Hepatic stellate cell (primary cell): ENCODE measurements at regions not wholly inside any gene's neighbourhood (a gene's known extent, or its start where the extent isn't known, plus 50 kb on each side); places are given as distances from the start of the nearest gene placed in this dataset.

ENCODE experiments used
- DNase-seq: peaks from one replicate; pipeline ENCODE4 v3.0.0; 2011; ENCODE audit warnings: low spot score

DNA sequence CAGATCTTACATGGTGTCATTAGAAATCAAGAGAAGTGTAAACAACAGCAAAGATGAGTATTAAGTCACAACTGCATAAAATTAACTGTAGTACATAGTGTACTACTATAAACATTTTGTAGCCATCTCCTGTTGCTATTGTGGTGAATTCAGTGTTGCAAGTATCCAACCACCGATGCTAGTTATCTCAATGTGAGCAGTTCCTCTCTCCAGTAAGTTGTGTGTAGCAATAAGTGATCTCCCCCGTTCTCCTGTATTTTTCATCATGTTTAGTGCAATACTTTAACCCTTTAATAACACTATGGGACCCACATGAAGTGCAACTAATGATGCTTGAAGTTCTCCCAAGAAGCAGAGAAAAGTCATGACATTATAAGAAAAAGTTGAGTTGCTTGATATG lies 264.7 kb upstream of the KCNH8 start:
- DNase-seq, result no peak

DNA sequence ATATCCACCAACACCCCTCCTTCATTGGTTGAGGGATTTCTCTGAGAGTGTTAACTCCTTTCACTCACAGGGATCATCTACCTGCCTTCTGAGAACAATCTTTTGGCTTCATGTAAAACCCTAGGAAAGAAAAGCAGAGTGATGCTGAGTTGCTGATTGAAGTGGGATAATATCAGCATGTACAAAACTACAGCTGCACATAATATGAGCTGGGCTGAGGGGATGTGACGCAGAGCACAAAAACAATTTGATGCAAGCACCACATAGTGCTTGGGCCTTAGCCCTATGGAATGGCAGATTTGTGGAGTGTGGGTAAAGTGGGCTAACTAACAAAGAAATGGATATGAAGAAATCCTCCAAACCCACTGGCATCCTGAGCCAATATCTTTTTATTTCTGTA lies 267.6 kb upstream of the KCNH8 start:
- no peak for DNase-seq

DNA sequence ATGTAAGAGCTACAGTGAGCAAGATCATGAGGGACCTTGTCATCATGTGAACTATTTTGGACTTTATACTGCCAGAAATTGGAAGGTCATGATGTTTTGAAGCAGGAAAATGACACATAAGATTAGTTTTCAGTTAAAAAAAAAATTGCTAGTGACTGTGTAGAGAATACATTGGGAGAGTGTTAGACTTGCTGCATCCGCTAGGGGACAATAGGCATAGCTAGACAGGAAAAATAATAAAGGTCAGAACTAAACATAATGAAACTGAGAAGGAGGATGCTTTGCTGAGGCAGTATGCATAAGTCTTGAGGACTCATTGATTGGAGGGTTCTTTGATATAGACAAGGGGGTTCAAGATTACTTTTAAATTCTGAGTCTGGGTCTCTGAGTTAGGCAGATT lies 275.8 kb upstream of the KCNH8 start:
- DNase-seq, result no peak

DNA sequence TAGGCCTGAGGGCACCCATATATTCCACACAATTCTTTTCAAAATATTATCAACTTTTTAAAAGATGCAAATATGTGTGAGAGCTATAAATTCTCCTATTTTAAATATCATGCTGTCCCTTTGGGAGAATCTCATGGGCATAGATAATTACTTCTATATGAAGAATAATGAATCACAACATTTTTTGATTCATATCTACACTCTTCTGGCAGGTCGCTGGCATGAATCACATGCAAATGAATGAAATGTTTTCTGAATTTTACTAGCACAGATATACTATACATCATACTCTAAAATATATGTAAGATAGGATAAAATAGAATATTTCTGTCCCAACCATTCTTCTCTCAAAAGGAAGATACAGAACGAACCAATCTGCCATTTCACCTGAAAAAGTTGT lies 277.7 kb upstream of the KCNH8 start:
- no peak for DNase-seq

DNA sequence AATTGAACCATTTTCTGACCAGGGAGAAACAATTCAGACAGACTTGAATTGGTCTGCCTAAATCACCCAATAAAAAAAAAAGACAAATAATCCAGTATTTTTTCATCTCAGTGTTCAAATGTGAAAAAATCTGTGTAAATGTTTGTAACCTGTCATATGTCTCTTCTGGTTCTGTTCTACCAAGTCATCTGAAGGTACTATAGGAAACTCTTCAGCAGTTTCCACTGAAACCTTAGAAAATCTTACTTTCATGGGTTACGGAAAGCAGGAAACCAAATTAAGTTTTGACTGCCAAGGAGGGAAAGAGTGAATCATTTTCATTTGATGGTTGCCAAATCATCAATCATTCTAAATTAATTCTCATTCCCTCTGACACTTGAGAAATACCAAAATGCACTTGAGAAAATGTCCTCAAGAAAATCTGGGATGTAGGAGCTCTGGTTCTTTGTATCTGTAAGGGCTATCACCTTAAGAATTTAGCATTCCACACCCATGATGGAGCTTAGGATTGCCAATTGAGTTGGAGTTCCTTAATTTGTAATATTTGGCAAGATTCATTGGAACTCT lies 278.2 kb upstream of the KCNH8 start:
- no peak for DNase-seq

DNA sequence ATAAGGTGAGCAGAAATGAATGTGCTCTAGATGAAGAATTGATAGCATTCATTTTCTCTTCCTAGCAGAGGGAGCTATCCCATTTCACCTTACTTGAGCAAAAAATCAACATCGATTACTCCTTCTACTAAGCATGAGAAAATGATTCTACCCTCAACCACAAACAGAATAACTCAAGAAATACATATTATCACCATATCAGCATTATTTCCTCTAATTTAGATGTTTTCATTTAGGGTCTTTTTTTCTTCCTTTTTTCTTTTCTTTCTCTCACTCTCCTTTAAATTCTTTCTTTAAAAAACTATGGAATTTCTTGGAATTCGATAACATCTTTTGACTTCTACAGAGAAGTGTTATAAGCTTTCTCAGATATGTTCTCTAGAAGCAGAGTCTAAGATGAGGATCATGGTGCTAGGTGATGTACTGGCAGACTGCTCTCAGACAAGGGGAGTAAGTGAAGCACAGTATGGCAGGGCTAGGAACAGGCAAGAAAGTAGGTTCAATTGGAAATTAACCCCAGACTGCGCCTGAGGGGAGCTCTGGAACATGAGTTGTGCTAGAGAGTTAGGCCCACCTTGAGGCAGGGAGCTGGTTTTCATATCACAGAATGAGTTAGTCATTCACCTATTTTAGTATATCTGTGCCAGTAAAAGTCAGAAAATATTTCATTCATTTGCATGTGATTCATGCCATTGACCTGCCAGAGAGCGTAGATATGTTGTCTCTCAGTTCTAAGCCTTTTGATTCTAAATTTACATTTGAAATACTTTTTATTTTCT lies 279.2 kb upstream of the KCNH8 start:
- DNase-seq, result no peak

DNA sequence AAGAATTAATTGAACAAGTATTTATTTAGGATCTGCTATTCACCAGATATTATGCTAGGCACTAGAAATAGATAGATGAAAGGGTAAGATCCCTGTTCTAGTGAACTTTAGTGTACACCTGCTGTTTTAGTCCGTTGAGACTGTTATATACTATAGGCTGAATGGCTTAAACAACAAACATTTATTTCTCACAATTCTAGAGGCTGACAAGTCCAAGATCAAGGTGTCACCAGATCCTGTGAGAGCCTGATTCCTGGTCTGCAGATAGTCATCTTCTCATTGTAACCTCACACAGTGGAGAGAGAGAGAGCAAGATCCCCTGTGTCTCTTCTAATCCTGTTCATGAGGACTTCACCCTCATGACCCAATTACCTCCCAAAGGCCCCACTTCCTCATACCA lies 281.4 kb upstream of the KCNH8 start:
- no peak for DNase-seq

DNA sequence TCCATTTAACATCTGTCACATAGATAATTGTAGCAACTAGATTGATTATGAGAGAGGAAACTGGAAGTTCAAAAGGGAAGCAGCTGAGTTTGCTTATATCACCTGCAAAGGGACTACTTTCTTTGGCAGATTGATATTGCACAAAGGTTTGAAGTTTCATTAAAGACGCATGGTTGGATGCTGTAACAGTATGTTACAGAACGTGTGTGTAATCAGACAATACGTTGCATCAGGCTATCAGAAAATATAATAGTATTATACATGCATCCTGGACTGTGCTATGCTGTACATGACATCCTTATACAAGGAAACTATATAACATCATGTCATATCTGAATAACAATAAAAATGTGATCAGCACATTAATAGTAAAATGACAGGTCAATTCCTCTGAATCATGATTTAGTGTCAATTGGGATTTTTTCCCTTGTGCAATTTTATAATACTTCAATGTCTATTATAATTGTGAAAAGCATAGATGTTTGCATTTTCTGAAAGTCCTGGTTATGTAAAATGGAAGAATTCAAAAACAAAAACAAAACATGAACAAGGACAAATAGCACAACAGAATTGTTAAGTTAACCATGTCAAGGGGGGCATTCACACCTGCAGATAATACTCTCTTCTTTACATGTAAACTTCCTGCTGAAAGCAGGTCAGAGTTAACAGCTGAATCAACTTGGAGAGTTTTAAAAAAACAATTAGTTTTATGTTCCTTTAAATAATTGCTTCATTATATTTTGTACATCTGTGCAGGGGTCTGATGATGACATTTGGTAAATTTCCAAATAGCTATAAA lies 283.2 kb upstream of the KCNH8 start:
- no peak for DNase-seq

DNA sequence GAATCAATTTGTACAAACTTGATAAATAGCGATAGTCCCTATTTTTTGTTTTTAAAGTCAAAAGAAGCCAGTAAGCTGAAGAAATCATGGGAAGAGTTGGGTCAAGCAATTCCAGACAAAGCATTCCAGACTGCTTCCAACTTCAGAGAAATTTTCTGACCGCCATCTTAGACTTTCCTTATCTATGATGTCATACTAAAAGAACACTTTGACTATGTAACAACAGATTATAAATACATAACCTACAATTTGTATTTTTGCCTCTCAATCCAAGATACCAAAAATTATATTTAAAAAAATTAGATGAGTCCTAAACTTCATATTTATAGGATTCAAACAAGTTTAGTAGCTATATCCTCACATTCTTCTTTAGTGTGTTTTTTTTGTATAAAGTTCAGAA lies 286.2 kb upstream of the KCNH8 start:
- no peak for DNase-seq

DNA sequence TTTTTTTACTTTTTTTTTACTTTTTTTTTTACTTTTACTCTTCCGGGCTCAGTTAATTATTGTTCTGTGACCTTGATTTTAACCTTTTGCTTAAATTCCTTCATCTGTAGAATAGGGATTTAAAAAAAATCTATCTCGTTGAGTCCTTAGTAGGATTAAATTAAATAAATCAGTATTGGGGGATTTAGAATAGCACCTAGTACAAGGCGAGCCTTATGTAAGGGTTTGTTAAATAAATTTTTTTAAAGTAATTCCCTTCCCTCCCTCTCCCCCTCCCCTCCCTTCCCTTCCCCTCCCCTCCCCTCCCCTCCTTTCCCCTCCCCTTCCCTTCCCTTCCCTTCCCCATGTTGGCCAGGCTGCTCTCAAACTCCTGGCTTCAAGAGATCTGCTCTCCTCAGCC lies 287.2 kb upstream of the KCNH8 start:
- DNase-seq, result no peak

DNA sequence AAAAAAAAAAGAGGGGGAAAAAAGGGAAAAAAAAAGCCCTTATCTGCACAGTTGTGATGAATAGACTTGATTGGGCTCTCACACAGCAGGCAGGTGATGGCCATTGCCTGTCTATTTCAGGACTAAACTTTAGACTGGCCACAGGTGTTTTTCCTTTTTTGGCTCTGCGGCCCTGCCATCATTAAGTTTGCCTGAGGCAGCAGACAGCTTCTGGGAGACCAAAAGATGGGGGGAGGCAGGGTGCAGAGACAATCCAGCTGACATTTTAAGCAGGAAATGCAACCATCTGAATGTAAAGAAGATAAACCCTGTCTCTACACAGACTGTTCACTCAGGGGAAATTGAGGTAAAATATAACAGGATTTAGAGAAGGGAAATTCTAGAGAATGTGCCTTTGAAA lies 295.0 kb upstream of the KCNH8 start:
- no peak for DNase-seq

DNA sequence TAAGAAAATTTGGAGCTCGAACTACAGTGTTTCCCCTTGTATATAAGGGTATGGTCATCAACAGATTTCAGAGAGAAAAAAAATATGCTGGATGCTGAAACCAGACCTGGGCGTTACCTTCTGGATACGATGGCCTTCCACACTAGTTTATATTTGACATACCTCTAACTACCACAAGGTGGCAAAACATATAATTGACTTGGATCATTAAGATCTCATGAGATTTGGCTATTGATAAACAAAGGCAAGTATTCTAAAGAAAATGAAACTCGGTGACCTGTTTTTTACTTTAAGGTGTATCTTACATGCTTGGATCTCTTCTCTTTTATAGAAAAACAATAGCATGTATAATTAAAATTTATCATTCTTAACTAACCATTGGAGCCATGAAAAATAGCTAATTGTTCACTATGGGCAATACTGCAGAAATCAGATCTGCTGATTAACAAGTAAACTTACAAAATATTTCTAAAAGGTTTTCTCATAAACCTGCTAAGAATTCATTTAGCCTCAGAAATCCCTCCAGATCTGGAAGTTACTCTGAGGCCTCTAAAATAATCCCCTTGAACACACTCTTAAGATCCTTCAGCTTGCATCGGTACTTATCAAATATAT lies 300.6 kb upstream of the KCNH8 start:
- DNase-seq, result no peak

DNA sequence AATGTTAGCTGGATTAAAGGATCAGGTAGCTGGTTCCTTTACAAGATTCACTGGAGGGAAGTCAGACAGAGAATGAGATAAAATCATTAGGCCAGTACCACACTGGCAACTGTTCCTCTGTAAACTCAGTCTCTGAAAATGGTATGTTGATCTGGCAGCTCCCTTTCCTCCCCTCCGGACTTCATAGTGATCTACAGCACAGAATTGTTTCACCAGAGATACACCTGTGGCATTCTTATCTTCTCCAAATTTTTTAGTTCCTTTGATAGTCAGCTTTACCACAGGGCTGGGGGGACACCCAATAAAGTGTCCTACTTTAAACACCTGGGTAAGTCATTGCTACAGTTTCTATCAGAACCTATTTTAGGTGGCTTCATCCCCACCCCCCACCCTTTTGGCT lies 304.3 kb upstream of the KCNH8 start:
- DNase-seq, result no peak

DNA sequence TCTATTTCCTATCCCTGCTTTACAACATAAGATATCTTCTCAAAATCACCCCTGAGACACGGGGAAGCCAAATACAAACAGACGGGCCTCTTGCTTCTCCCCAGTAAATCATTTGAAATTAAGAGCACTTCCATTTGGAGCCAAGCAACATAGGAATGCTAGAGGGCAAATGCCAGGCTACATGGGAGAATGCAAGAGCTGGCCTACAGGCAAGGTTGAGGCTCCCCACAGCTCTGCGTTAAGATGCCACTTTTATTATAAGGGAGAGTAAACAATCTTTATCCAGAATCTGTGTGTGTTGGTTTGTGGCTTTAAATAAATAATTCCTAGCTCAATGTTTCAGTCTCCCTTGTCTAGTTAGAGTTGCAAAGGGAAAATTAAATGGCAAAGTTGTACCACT lies 305.1 kb upstream of the KCNH8 start:
- DNase-seq, result no peak

DNA sequence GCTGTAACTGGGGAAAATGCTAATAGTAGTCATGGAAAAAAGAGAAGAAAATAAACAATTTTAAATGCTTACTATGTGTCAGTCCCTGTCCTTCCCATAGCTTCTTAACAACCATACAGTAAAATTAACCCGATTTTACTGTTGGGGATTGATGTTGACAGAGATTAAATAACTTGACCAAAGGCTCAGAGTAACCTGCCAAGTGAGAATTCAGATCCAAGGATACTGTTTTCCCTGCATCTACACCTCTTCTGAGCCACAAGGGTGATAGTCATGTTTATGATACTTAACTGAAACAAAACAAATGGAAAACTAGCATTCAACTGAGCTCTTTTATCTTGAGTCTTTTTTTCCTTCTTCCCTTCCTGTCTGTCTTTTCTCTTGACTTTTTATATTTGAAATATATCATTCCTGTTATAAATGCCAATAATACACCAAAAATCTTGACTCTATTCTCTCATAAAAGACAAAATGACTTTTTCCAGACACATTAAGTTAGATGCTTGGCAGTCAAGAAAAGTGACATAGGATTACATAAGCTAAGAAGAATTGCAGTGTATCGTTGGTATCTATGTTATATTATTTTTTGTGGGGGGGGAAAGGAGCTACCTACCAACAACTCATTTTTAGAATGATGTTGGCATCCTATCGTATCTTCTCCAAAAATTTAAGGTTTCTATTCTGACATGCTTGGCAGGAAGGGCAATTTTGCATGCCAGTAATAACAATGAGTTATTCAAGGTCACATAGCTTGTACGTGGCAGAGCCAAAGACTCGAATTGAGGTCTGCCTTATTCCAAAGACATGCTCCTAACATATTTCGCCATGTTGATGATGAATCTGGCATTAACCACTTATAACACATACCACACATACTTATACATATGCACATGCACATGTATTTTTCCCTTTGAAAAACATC lies 306.6 kb upstream of the KCNH8 start:
- no peak for DNase-seq

DNA sequence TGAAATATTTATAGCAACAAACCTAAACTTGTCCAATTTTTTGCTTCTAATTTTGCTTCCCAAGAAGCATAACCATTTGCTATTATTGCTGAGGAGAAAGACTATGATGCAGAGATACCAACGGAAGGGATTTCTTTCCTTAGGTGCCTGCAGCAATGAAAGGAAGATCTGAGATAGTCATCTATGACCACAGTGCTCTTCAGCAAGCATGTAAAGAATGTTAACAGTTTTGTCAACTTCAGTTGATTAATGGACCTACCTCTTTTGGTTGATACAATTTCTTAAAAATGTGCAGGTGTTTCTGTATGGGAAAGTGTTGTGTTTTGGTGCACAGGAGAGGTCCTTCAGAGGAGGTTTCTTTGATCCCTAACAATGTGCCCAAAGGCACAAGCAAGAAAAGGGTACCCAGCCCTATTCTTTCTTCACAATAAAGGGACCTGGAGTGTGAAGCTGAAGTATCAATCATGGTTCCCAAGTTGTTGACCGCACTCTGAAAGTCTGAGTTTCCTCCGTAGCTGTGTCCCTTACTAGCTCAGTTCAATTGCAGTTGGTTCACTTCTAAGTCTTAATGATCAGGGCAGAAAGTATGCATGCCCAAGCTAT lies 307.7 kb upstream of the KCNH8 start:
- DNase-seq, result no peak

DNA sequence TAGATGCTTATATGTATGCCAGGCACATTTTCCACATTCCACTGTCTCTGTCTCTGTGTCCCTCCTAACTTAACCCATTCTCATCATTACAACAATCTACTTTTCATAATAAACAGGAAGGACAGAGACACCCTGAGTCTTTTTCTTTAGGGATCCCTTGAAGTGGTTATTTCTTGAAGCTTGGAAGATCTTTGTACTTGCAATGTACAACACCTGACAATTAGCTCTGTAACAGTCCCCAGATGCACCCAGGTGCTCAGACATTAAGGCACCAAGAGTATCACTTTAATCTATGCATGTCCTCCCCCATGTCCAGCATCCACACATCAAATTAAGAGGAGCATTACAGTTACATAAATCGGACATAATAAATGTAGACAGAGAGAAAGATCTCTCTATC lies 309.6 kb upstream of the KCNH8 start:
- DNase-seq, result no peak

DNA sequence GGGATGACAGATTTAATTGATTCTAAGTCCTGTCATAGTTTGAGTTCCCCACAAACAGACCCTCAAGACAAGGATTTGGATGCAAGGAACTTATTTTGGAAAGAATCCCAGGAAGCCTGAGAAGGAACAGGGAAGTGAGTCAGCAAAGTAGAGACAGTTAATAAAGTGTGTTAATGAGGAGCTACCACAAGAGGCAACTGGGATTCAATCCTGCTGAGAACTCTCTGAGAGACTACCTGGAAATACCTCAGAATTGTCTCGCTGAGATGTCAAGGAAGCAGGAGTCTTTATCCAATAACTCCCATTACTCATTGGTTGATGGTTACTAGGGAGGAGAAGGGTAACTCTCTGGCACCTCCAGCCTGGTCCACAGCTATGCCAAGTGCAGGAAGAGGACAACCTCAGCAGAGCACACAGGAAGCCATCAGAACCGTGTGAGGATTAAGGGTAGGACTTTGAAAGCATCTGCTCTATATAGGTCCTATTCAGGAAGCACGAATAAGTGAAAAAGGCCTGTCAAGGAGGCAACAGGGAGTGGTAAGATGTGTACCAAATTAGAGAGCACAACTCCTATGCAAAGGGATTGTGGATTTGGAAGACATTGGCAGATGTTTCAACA lies 311.1 kb upstream of the KCNH8 start:
- DNase-seq, result no peak

DNA sequence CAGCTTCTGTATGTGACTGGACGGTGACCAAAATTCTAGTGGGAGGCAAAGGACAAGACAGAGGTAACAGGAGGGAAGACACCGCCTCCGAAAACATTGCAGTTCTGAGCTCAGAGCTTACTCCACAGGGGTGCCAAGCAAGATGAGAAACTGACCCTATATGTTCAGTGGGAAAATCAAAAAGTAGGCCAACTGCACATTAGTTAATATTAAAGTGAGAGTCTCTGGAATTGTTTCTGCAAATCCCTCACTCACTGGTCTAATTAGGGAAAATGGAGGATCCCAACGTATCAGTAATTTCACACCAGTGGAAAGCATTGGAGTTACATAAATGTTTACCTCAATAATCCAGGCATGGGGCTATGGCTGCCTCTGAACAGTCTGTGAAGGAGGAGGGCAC lies 313.3 kb upstream of the KCNH8 start:
- no peak for DNase-seq

DNA sequence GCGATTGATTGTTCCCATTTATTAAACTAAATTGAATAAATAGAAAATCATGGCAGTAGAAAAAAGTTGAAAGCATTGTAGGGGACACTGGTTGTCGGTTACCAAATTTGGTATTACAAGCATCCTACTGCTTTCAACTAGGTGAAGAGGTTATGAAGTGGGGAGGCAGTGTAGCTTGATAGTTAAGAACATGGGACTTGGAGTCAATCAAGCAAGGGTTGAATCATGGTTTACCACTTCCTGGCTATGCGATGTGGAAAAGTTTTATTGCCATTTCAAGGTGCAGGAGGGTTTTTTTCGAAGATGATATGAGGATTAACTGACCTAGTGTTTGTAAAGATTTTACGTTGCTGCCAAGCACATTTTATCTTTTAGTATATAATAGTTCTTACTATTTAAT lies 318.2 kb upstream of the KCNH8 start:
- no peak for DNase-seq

DNA sequence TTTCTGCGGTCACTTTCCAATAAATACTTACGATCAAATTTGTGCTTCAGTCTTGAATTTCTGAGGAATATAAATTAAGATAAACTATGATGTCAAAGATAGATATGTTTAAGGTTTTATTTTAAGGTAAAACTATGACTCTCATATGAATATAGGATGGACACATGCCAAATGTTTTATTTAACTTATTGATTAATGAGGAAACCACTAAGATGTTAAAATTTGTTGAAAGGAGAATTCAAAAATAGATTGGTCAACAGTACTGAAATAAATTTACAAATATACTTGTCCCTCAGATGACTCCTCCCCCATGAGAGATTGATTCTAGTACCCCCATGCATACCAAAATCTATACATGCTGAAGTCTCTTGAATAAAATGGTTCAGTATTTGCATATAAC lies 319.7 kb upstream of the KCNH8 start:
- no peak for DNase-seq
